Breast epithelium (tissue), 4 donors: ENCODE measurements at regions not wholly inside any gene's neighbourhood (a gene's known extent, or its start where the extent isn't known, plus 50 kb on each side); places are given as distances from the start of the nearest gene placed in this dataset.

ENCODE experiments used
- DNase-seq, 2 donors: peaks; one replicate each; pipeline ENCODE4 v3.0.0-alpha.2; 2019; ENCODE audit warnings: low spot score in 2 of 2
- H3K27ac ChIP-seq, 2 donors: fragments of 200-600 bp; sonication (generic) in 1 of 2; one replicate each; pipeline ENCODE4 v1.5.1; 2016 to 2019; ENCODE audit warnings: mild to moderate bottlenecking in 1 of 2
- H3K27me3 ChIP-seq, 2 donors: fragments of 200-600 bp; sonication (generic) in 1 of 2; one replicate each; pipeline versions ENCODE4 v1.5.1 to v1.6.0; 2017 to 2019; ENCODE audit warnings: control low read depth in 1 of 2, mild to moderate bottlenecking in 1 of 2
- H3K36me3 ChIP-seq: fragments of 200-600 bp; one replicate; pipeline ENCODE4 v1.5.1; 2019
- H3K4me1 ChIP-seq, 2 donors: fragments of 200-600 bp; sonication (generic); one replicate each; pipeline ENCODE4 v1.5.1; 2016 to 2019; ENCODE audit warnings: control low read depth in 1 of 2
- H3K4me3 ChIP-seq, 3 donors: fragments of 200-600 bp; sonication (generic); 1 replicate in 2 of 3; 2 replicates in 1 of 3; pipeline ENCODE4 v1.5.1; 2016 to 2019; ENCODE audit warnings: mild to moderate bottlenecking in 3 of 3, moderate library complexity in 2 of 3
- H3K9me3 ChIP-seq, 2 donors: fragments of 200-600 bp; sonication (generic) in 1 of 2; one replicate each; pipeline ENCODE4 v1.5.1; 2016 to 2019; ENCODE audit warnings: control low read depth in 1 of 2
- CTCF ChIP-seq, 3 donors: fragments of 450-650 bp; IDR thresholded peaks; one replicate each; pipeline ENCODE4 v1.5.1; 2016 to 2017; ENCODE audit warnings: antibody characterized with exemption in 3 of 3, mild to moderate bottlenecking in 3 of 3, moderate library complexity in 3 of 3
- POLR2A ChIP-seq: fragments of 450-650 bp; IDR thresholded peaks from one replicate; pipeline ENCODE4 v1.6.1; 2016; ENCODE audit warnings: antibody characterized with exemption, mild to moderate bottlenecking, moderate library complexity
- POLR2AphosphoS5 ChIP-seq, 3 donors: sonication (generic); formaldehyde crosslinking; IDR thresholded peaks; one replicate each; pipeline ENCODE4 v1.6.1; 2017; ENCODE audit warnings: antibody characterized with exemption in 3 of 3
- intact Hi-C: fragments of 100-400 bp; cut with DNase I; formaldehyde crosslinking; loops from one replicate; pipeline ENCODE4 v1.15.1; 2023; ENCODE audit warnings: low total_unique reads

- Histone ChIP-seq H3K36me3 (no peaks in the 10 kb centered on the region), H3K27ac (no peak overlapping the region), H3K4me3 (no peak overlapping the region), H3K9me3 (no peaks in the 10 kb centered on the region), H3K4me1 (no peaks in the 10 kb centered on the region), H3K27me3 (no peaks in the 10 kb centered on the region)
- intact Hi-C loops, result no loop called here
- DNase-seq, result no peak
- TF ChIP-seq CTCF (IDR thresholded peaks at IDR 0.05), result no peak
- no peak for TF ChIP-seq POLR2A
- no peak for TF ChIP-seq POLR2AphosphoS5 (IDR thresholded peaks at IDR 0.05)
Measured at GRCh38 chr7:16359216-16359615, 62.1 kb downstream of the CRPPA start.

GRCh38 chr7:16357921-16358320 is 63.4 kb downstream of the CRPPA start:
- Histone ChIP-seq H3K27me3 (no peaks in the 10 kb centered on the region), H3K36me3 (no peaks in the 10 kb centered on the region), H3K4me3 (no peak overlapping the region), H3K9me3 (no peaks in the 10 kb centered on the region), H3K4me1 (no peaks in the 10 kb centered on the region), H3K27ac (peak overlapping the region in 1 of 2 donors; percentile 8)
- DNase-seq, result peak; percentile 47 to 58
- intact Hi-C loops, result no loop called here
- TF ChIP-seq CTCF (IDR thresholded peaks at IDR 0.05) (no peak), POLR2A (no peak), POLR2AphosphoS5 (IDR thresholded peaks at IDR 0.05) (no peak)

GRCh38 chr7:16357474-16357873 is 63.9 kb downstream of the CRPPA start:
- intact Hi-C loops, result no loop called here
- no peak overlapping the region for H3K4me3 ChIP-seq
- no peak for DNase-seq
- peak overlapping the region in 1 of 2 donors; percentile 8 for H3K27ac ChIP-seq
- no peaks in the 10 kb centered on the region for H3K4me1 ChIP-seq
- no peaks in the 10 kb centered on the region for H3K27me3 ChIP-seq
- no peaks in the 10 kb centered on the region for H3K36me3 ChIP-seq
- H3K9me3 ChIP-seq, result no peaks in the 10 kb centered on the region
- no peak for TF ChIP-seq POLR2AphosphoS5 (IDR thresholded peaks at IDR 0.05)
- TF ChIP-seq POLR2A, result no peak
- TF ChIP-seq CTCF (IDR thresholded peaks at IDR 0.05), result no peak

- Histone ChIP-seq H3K27me3 (no peaks in the 10 kb centered on the region), H3K36me3 (no peaks in the 10 kb centered on the region), H3K4me3 (no peak overlapping the region), H3K27ac (no peak overlapping the region), H3K4me1 (no peaks in the 10 kb centered on the region), H3K9me3 (no peaks in the 10 kb centered on the region)
- DNase-seq, result no peak
- no peak for TF ChIP-seq CTCF (IDR thresholded peaks at IDR 0.05)
- TF ChIP-seq POLR2A, result no peak
- no peak for TF ChIP-seq POLR2AphosphoS5 (IDR thresholded peaks at IDR 0.05)
- intact Hi-C loops, result no loop called here
Measured at GRCh38 chr7:16356301-16356958, 64.9 kb downstream of the CRPPA start.

GRCh38 chr7:16354573-16354972 is 66.8 kb downstream of the CRPPA start:
- H3K9me3 ChIP-seq, result peaks cover 0 to 15% of the 10 kb centered on the region in 2 donors
- TF ChIP-seq POLR2AphosphoS5 (IDR thresholded peaks at IDR 0.05), result no peak
- TF ChIP-seq CTCF (IDR thresholded peaks at IDR 0.05), result no peak
- no peak for TF ChIP-seq POLR2A

More at GRCh38 chr7:16354573-16354972, 66.8 kb downstream of the CRPPA start:
- Histone ChIP-seq H3K27me3 (no peaks in the 10 kb centered on the region), H3K36me3 (no peaks in the 10 kb centered on the region), H3K27ac (no peak overlapping the region), H3K4me3 (no peak overlapping the region), H3K4me1 (no peaks in the 10 kb centered on the region)
- intact Hi-C loops, result no loop called here
- DNase-seq, result no peak
